Stomach (tissue), 8 donors: ENCODE measurements at regions not wholly inside any gene's neighbourhood (a gene's known extent, or its start where the extent isn't known, plus 50 kb on each side); places are given as distances from the start of the nearest gene placed in this dataset.

Source experiments
- DNase-seq, 2 donors: peaks; one replicate each; pipeline versions ENCODE4 v3.0.0 to v3.0.0-alpha.2; 2013 to 2019
- H3K27ac ChIP-seq, 5 donors: fragments of 200-600 bp in 4 of 5; sonication (generic) in 4 of 5; one replicate each; pipeline ENCODE4 v1.5.1; 2013 to 2019; ENCODE audit warnings: mild to moderate bottlenecking in 1 of 5, moderate library complexity in 1 of 5
- H3K27me3 ChIP-seq, 3 donors: fragments of 200-600 bp; sonication (generic); one replicate each; pipeline ENCODE4 v1.5.1; 2017 to 2019; ENCODE audit warnings: mixed run types in 1 of 3
- H3K36me3 ChIP-seq, 4 donors: fragments of 200-600 bp; sonication (generic); 1 replicate in 3 of 4; 2 replicates in 1 of 4; pipeline ENCODE4 v1.5.1; 2016 to 2019
- H3K4me1 ChIP-seq, 4 donors: fragments of 200-600 bp; sonication (generic); one replicate each; pipeline ENCODE4 v1.5.1; 2016 to 2019
- H3K4me3 ChIP-seq, 4 donors: fragments of 200-600 bp; sonication (generic) in 3 of 4; one replicate each; pipeline ENCODE4 v1.5.1; 2016 to 2019; ENCODE audit warnings: mild to moderate bottlenecking in 1 of 4
- H3K9me3 ChIP-seq, 4 donors: fragments of 200-600 bp; sonication (generic); one replicate each; pipeline ENCODE4 v1.5.1; 2016 to 2019
- EP300 ChIP-seq: sonication (generic); formaldehyde crosslinking; IDR thresholded peaks from one replicate; pipeline ENCODE4 v1.6.1; 2017; ENCODE audit warnings: antibody characterized with exemption
- POLR2A ChIP-seq, 4 donors: fragments of 450-650 bp; IDR thresholded peaks; one replicate each; pipeline ENCODE4 v1.6.1; 2016; ENCODE audit warnings: antibody characterized with exemption in 4 of 4, control low read depth in 2 of 4, mild to moderate bottlenecking in 1 of 4, moderate library complexity in 1 of 4
- POLR2AphosphoS5 ChIP-seq, 3 donors: sonication (generic); formaldehyde crosslinking; IDR thresholded peaks; one replicate each; pipeline ENCODE4 v1.6.1; 2016; ENCODE audit warnings: antibody characterized with exemption in 3 of 3
- WGBS, 5 donors: extraction: QIAGEN DNeasy Blood & Tissue Kit in 3 of 5; methylation state at CpG; one replicate each; pipeline versions ENCODE4 v1.1.5 to v1.1.7; 2013 to 2018; 5-methylcytosine and 5-hydroxymethylcytosine counted together
- intact Hi-C: fragments of 100-400 bp; cut with DNase I; formaldehyde crosslinking; loops from one replicate; pipeline ENCODE4 v1.15.1; 2023; ENCODE audit warnings: low total_unique reads
- TF ChIP-seq, protein P1 (sequence below), 7 experiments: fragments of 450-650 bp in 4 of 7; fragments of 200-600 bp in 3 of 7; sonication (generic) in 3 of 7; IDR thresholded peaks; one replicate each; pipeline ENCODE4 v1.5.1; 2016 to 2019; ENCODE audit warnings: antibody characterized with exemption in 7 of 7, control low read depth in 2 of 7, mild to moderate bottlenecking in 1 of 7
- donor health status: healthy with polysubstance abuse.
- donor health status: Bipolar disorder and iron deficiency.
- donor health status: healthy.

DNA sequence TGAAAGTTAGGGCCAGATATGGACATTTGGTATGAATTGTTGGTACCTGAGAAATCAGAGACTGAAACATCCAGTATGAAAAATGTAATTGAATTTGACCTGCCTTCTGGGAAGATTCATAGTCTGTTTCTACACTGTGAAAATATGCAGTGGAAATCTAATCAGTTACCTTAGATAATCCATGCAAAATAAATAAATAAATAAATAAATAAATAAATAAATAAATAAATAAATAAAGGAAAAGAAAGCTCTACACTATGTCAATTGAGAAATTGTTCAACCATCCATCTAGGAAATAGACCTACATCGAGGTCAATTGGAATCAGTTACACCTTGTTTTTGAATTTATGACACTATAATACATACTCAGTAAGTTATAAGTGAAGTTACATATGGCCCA, 252.3 kb downstream of the VGLL3 start:
- Histone ChIP-seq H3K36me3 (no peaks in the 10 kb centered on the region), H3K4me3 (no peak overlapping the region), H3K27ac (no peak overlapping the region), H3K9me3 (no peaks in the 10 kb centered on the region), H3K4me1 (no peaks in the 10 kb centered on the region), H3K27me3 (no peaks in the 10 kb centered on the region)
- TF ChIP-seq POLR2AphosphoS5 (IDR thresholded peaks at IDR 0.05) (no peak), POLR2A (IDR thresholded peaks at IDR 0.05) (no peak), EP300 (no peak)
- TF ChIP-seq, protein P1, sequence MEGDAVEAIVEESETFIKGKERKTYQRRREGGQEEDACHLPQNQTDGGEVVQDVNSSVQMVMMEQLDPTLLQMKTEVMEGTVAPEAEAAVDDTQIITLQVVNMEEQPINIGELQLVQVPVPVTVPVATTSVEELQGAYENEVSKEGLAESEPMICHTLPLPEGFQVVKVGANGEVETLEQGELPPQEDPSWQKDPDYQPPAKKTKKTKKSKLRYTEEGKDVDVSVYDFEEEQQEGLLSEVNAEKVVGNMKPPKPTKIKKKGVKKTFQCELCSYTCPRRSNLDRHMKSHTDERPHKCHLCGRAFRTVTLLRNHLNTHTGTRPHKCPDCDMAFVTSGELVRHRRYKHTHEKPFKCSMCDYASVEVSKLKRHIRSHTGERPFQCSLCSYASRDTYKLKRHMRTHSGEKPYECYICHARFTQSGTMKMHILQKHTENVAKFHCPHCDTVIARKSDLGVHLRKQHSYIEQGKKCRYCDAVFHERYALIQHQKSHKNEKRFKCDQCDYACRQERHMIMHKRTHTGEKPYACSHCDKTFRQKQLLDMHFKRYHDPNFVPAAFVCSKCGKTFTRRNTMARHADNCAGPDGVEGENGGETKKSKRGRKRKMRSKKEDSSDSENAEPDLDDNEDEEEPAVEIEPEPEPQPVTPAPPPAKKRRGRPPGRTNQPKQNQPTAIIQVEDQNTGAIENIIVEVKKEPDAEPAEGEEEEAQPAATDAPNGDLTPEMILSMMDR (IDR thresholded peaks at IDR 0.05), result no peak
- no peak for DNase-seq
- WGBS, 5 donors, result 83 to 93% (median 89%) methylated on average over 1 of the region's 1 CpG
- intact Hi-C loops, result no loop called here

DNA sequence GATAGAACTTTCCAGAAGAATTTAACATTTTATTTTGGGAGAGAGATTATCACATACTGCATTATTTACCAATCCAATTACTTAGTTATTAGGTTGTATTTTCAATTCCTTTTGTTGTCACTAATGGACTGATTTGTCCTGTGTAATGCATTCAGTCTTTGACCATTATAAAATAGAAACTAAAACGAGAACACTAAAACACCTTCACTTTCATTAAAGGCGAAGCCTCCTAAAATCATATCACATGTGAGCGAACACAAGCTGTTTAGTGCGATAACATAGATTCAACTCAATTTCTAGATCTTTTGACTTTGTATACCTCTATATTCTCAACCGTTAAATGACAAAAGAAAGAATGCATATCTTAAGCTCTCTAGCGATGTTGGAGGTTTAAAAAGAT, 253.4 kb downstream of the VGLL3 start:
- WGBS, 5 donors, result 71 to 84% (median 76%) methylated on average over 6 of the region's 6 CpGs
- Histone ChIP-seq H3K4me1 (no peaks in the 10 kb centered on the region), H3K36me3 (no peaks in the 10 kb centered on the region), H3K27ac (no peak overlapping the region), H3K9me3 (peaks cover 0 to 8% (median 4%) of the 10 kb centered on the region in 4 donors), H3K27me3 (no peaks in the 10 kb centered on the region), H3K4me3 (no peak overlapping the region)
- intact Hi-C loops, result no loop called here
- DNase-seq, result no peak
- TF ChIP-seq POLR2AphosphoS5 (IDR thresholded peaks at IDR 0.05) (no peak), EP300 (no peak), POLR2A (IDR thresholded peaks at IDR 0.05) (no peak)
- TF ChIP-seq, protein P1 (IDR thresholded peaks at IDR 0.05), result no peak

DNA sequence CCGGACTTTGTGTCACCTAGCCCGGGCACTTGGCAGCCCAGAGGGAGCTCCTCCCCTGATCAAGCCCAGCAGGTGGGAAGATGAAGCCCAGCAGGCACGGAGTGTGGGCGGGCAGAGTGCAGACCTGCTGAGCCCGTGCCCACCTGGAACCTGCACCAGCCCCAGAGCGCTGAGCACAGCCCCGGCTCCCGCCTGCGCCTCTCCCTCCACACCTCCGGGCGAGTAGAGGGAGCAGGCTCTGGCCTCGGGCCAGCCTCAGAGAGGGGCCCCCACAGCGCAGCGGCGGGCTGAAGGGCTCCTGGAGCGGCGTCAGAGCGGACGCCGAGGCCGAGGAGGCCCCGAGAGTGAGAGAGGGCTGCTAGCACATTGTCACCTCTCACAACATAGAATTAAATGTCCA, 257.7 kb downstream of the VGLL3 start:
- Histone ChIP-seq H3K9me3 (peaks cover 0 to 12% (median 6%) of the 10 kb centered on the region in 4 donors), H3K27ac (no peak overlapping the region), H3K27me3 (no peaks in the 10 kb centered on the region), H3K4me3 (no peak overlapping the region), H3K4me1 (no peaks in the 10 kb centered on the region), H3K36me3 (no peaks in the 10 kb centered on the region)
- no peak for TF ChIP-seq POLR2AphosphoS5 (IDR thresholded peaks at IDR 0.05)
- TF ChIP-seq, protein P1 (IDR thresholded peaks at IDR 0.05), result no peak
- TF ChIP-seq EP300, result no peak
- no peak for TF ChIP-seq POLR2A (IDR thresholded peaks at IDR 0.05)
- intact Hi-C loops, result no loop called here
- WGBS, 5 donors, result 80 to 94% (median 90%) methylated on average over 14 to 22 of the region's 22 CpGs
- DNase-seq, result no peak

DNA sequence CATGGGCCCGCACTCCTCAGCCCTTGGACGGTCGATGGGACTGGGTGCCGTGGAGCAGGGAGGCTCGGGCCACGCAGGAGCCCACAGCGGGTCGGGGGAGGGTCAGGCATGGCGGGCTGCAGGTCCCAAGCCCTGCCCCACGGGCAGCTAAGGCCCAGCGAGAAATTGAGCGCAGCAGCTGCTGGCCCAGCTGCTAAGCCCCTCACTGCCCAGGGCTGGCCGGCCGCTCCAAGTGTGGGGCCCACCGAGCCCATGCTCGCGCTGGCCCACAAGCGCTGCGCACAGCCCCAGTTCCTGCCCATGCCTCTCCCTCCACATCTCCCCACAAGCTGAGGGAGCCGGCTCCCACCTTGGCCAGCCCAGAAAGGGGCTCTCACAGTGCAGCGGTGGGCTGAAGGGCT, 259.4 kb downstream of the VGLL3 start:
- WGBS, 5 donors, result 76 to 97% (median 91%) methylated on average over 4 to 21 of the region's 21 CpGs
- Histone ChIP-seq H3K4me3 (no peak overlapping the region), H3K4me1 (no peaks in the 10 kb centered on the region), H3K27me3 (no peaks in the 10 kb centered on the region), H3K9me3 (peaks cover 0 to 12% (median 6%) of the 10 kb centered on the region in 4 donors), H3K36me3 (no peaks in the 10 kb centered on the region), H3K27ac (no peak overlapping the region)
- intact Hi-C loops, result no loop called here
- DNase-seq, result no peak
- TF ChIP-seq EP300 (no peak), POLR2A (IDR thresholded peaks at IDR 0.05) (no peak), POLR2AphosphoS5 (IDR thresholded peaks at IDR 0.05) (no peak)
- TF ChIP-seq, protein P1 (IDR thresholded peaks at IDR 0.05), result no peak
